Mononuclear cell (primary cell): ENCODE measurements at regions not wholly inside any gene's neighbourhood (a gene's known extent, or its start where the extent isn't known, plus 50 kb on each side); places are given as distances from the start of the nearest gene placed in this dataset.

ENCODE experiments used
- H3K27me3 ChIP-seq: 2 replicates; pipeline ENCODE4 v1.6.0; 2011; ENCODE audit warnings: low read length, control low read depth; ENCODE audit not compliant: insufficient read depth
- H3K4me1 ChIP-seq: 2 replicates; pipeline ENCODE4 v1.5.1; 2011; ENCODE audit warnings: mild to moderate bottlenecking, low read length, control low read depth; ENCODE audit not compliant: insufficient read depth
- H3K4me3 ChIP-seq: 2 replicates; pipeline ENCODE4 v1.5.1; 2011; ENCODE audit warnings: mild to moderate bottlenecking, low read length, moderate library complexity
- H3K9me3 ChIP-seq: 2 replicates; pipeline ENCODE4 v1.5.1; 2011; ENCODE audit warnings: low read depth, mild to moderate bottlenecking, control low read depth, low read length

- Histone ChIP-seq H3K4me1 (no peaks in the 10 kb centered on the region), H3K9me3 (no peaks in the 10 kb centered on the region), H3K27me3 (no peaks in the 10 kb centered on the region), H3K4me3 (no peak overlapping the region)
These were observed 301.1 kb downstream of the BUD13 start for GRCh38 chr11:116471608-116472256.

DNA sequence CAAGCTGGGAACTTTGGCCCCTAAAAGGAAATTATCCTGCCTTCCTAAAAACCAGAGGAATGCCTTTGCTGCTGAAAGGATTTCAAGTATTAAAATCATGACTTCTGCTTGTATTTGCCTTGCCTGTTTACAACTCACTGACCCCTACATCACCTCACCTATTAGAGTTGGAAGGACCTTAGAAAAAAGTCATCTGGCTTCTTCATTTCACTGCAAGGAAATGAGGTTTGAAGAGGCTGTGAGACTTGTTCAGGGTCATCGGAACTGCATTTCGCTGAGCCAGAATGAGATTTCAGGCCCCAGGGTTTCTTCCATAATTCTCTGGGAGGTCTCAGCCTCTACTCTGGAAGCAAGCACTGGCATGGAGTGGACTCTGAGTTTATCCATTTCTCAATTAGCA is 304.1 kb downstream of the BUD13 start:
- Histone ChIP-seq H3K9me3 (no peaks in the 10 kb centered on the region), H3K4me1 (no peaks in the 10 kb centered on the region), H3K4me3 (no peak overlapping the region), H3K27me3 (no peaks in the 10 kb centered on the region)

DNA sequence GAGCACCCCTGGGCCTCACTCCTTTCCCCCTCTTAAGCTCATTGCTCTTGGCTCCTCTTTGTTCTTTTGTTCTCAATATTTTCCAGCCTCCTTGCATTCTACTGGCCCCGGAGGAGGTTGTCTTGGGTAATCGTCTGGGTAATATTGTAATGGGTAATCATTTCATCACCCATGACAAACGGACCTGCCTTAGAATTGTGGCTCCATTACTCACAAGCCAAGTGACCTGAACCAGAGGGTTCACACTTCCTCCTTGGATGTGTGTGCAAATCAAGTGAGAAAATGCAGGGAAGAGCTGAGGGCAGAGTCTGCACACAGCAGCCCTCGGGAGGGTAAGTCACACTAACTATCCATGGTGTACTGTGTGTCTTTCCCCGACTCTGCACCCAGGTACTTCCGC is 305.0 kb downstream of the BUD13 start:
- H3K4me3 ChIP-seq: no peak overlapping the region
- H3K4me1 ChIP-seq: no peaks in the 10 kb centered on the region
- no peaks in the 10 kb centered on the region for H3K9me3 ChIP-seq
- no peaks in the 10 kb centered on the region for H3K27me3 ChIP-seq

GRCh38 chr11:116466801-116467200 is 306.0 kb downstream of the BUD13 start:
- H3K27me3 ChIP-seq: no peaks in the 10 kb centered on the region
- H3K4me1 ChIP-seq: no peaks in the 10 kb centered on the region
- no peak overlapping the region for H3K4me3 ChIP-seq
- no peaks in the 10 kb centered on the region for H3K9me3 ChIP-seq

GRCh38 chr11:116466191-116466590 is 306.6 kb downstream of the BUD13 start:
- Histone ChIP-seq H3K4me3 (no peak overlapping the region), H3K27me3 (no peaks in the 10 kb centered on the region), H3K9me3 (no peaks in the 10 kb centered on the region), H3K4me1 (no peaks in the 10 kb centered on the region)

- no peaks in the 10 kb centered on the region for H3K27me3 ChIP-seq
- H3K4me1 ChIP-seq: no peaks in the 10 kb centered on the region
- no peaks in the 10 kb centered on the region for H3K9me3 ChIP-seq
- no peak overlapping the region for H3K4me3 ChIP-seq
These were observed 307.7 kb downstream of the BUD13 start for GRCh38 chr11:116465056-116465455.

- Histone ChIP-seq H3K9me3 (no peaks in the 10 kb centered on the region), H3K4me3 (no peak overlapping the region), H3K4me1 (no peaks in the 10 kb centered on the region), H3K27me3 (no peaks in the 10 kb centered on the region)
These were observed 311.0 kb downstream of the BUD13 start for GRCh38 chr11:116461789-116462188.

DNA sequence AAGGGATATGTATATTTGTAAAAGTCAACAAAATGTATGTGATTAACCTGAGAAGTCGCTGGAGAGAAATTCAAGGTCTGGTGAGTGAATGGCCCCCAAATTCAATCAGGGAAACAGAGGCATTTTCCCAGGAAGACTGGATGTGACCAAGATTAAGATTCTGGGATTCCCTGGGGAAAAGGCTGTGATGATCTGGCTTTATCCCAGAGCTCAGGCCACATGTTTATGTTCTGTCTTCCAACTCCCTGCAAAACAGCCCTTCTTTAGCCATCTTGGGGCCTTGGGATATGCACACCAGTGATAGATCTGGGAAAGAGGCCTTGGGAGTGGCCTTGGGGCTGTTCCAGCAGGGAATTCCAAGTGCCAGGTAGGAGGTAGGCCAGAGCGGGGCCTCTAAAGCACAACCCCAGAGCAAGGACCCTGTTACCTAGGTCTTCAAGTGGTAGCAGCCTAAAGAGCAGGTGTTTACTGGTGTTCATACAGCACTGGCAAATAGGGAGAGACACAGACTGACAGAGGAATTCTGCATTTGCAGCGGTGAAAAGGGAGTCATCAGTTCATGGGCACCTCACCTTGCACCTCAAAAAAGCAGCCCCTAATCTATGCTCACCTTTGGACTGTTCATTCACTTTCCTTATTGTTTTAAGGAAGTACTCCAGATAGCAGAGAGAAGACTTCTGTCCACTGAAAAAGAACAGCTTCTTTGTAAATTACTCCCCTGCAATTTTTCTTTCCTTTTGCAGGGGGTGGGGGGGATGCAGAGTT is 312.4 kb downstream of the BUD13 start:
- Histone ChIP-seq H3K4me1 (no peaks in the 10 kb centered on the region), H3K9me3 (no peaks in the 10 kb centered on the region), H3K27me3 (no peaks in the 10 kb centered on the region), H3K4me3 (no peak overlapping the region)

DNA sequence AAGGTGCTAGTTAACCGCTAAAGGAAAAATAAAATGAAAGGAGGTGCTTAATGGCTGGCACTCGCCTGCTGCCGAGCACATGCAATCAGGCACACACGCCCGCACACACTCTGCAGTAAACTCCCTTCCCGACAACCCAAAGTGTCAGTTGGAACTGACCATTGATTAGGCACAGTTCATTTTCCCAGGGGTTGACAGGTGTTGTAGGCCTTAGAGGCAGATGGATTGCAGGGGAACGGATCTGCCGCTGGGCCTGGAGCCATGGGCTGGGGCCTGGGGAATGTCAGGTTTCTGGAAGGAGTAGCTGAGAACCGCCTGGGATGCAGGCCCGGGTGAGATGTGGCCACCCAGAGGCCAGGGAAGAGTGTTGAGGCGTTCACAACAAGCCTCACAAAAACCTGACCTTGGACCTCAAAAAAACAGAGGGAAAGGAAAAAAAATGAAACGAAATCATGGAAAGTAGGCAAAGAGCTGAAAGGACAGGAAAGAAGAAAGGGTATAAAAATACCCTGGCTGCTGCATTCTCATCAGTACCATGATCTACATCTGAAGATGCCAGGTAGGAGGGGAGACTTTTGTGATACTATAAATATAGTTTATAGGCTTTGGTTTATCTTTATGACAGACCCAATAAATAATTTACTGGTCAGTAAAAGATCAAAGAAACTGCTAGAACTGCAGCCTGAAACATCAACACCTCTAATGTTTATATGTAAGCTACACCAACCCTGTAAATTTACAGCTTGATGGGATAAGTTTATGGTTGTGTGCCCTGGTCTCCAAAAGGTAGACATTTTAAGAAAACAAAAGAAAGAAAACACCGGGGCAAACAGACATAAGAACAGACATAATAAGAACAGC is 313.4 kb downstream of the BUD13 start:
- Histone ChIP-seq H3K9me3 (no peaks in the 10 kb centered on the region), H3K4me3 (no peak overlapping the region), H3K4me1 (no peaks in the 10 kb centered on the region), H3K27me3 (no peaks in the 10 kb centered on the region)

- Histone ChIP-seq H3K4me1 (no peaks in the 10 kb centered on the region), H3K27me3 (no peaks in the 10 kb centered on the region), H3K9me3 (no peaks in the 10 kb centered on the region), H3K4me3 (no peak overlapping the region)
These were observed 314.2 kb downstream of the BUD13 start for GRCh38 chr11:116458546-116458945.

- Histone ChIP-seq H3K9me3 (no peaks in the 10 kb centered on the region), H3K4me3 (no peak overlapping the region), H3K27me3 (no peaks in the 10 kb centered on the region), H3K4me1 (no peaks in the 10 kb centered on the region)
These were observed 315.3 kb downstream of the BUD13 start for GRCh38 chr11:116457336-116458007.

DNA sequence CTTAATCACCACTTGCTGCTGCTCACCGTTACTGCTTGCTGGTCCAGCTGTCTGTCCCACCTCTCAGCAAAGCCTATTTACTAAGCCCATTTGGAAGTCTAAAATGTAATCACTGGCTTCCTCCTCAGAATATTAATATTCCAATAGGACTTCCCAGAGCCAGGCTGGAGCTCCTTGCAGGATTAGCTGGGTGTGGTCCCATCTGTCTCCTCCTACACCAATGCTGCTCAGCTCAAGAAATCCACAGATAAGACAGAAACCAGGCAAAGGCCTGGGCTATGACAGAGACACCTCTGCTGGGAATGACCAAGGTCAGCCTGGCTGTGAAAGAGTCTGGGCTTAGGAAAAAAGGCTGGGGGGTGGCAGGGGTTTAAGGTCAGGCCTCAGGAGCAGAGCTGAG is 317.8 kb downstream of the BUD13 start:
- Histone ChIP-seq H3K4me1 (no peaks in the 10 kb centered on the region), H3K27me3 (no peaks in the 10 kb centered on the region), H3K9me3 (no peaks in the 10 kb centered on the region), H3K4me3 (no peak overlapping the region)

DNA sequence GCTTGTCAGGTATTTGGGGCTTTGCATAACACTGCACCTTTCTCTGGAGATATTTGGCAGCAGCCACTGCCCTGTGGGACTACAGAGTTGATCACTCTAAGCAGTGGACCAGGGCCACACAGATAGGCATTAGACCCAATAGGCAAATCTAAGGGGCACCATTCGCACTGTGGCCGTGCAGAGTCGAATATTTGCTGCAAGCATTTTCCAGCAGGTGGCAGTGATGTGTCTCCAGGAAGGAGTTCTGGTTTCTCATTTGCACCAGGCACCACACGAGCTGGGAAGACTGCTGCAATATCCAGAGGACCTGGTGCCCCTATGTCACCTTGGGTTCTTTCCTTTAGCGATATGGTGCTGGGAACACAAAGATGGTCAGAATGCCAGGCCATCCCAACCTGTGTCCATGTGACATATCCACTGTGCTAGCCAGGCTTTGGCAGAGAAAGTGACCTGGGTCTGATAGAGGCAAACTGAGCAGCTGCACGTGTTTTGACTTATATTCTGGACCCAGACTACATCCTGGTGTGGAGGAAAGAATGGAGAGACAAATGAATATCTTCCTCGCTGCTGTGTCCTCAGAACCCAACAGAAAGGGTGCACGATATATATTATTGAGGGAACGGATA is 318.7 kb downstream of the BUD13 start:
- Histone ChIP-seq H3K27me3 (peaks cover 2% of the 10 kb centered on the region), H3K9me3 (no peaks in the 10 kb centered on the region), H3K4me3 (no peak overlapping the region), H3K4me1 (no peaks in the 10 kb centered on the region)

GRCh38 chr11:116452461-116452860 is 320.3 kb downstream of the BUD13 start:
- Histone ChIP-seq H3K9me3 (no peaks in the 10 kb centered on the region), H3K27me3 (peaks cover 2% of the 10 kb centered on the region), H3K4me3 (no peak overlapping the region), H3K4me1 (no peaks in the 10 kb centered on the region)
